PC-9 (cell line): ENCODE measurements at regions not wholly inside any gene's neighbourhood (a gene's known extent, or its start where the extent isn't known, plus 50 kb on each side); places are given as distances from the start of the nearest gene placed in this dataset.

Experiments used
- CTCF ChIP-seq: fragments of 200-600 bp; sonication (generic); conservative IDR thresholded peaks from 2 replicates; pipeline ENCODE4 v1.6.1; 2017; ENCODE audit warnings: mixed run types, antibody characterized with exemption, mild to moderate bottlenecking, moderate library complexity
- EZH2 ChIP-seq: fragments of 200-600 bp; sonication (generic); IDR thresholded peaks from 2 replicates; pipeline ENCODE4 v1.8.0; 2017; ENCODE audit warnings: antibody characterized with exemption, low read depth

- TF ChIP-seq EZH2 (no peak), CTCF (no peak)
These were observed 97.5 kb upstream of the MDM1 start for GRCh38 chr12:68429696-68430095.
